ENCODE measurements at regions not wholly inside any gene's neighbourhood (a gene's known extent, or its start where the extent isn't known, plus 50 kb on each side); places are given as distances from the start of the nearest gene placed in this dataset.
"Not testable (repeated sequence)": the region's sequence is repeated elsewhere in the genome, so short reads cannot be mapped to it uniquely, and the experiment has no call there.

- DNase-seq: no peak
These were observed 161.1 kb downstream of the OR4M2 start for GRCh38 chr15:22241451-22241850.

GRCh38 chr15:22242311-22242710 is 162.0 kb downstream of the OR4M2 start:
- not testable (repeated sequence) for DNase-seq

GRCh38 chr15:22243440-22244130 is 163.3 kb downstream of the OR4M2 start:
- DNase-seq: no peak

GRCh38 chr15:22249511-22249910 is 169.2 kb downstream of the OR4M2 start:
- not testable (repeated sequence) for DNase-seq

GRCh38 chr15:22250501-22251290 is 170.4 kb downstream of the OR4M2 start:
- not testable (repeated sequence) for DNase-seq

GRCh38 chr15:22251422-22251821 is 171.1 kb downstream of the OR4M2 start:
- DNase-seq: no peak

- not testable (repeated sequence) for DNase-seq
These were observed 171.7 kb downstream of the OR4M2 start for GRCh38 chr15:22252047-22252446.

GRCh38 chr15:22252521-22252920 is 172.2 kb downstream of the OR4M2 start:
- not testable (repeated sequence) for DNase-seq

GRCh38 chr15:22253002-22253675 is 172.8 kb downstream of the OR4M2 start:
- DNase-seq: not testable (repeated sequence)

- DNase-seq: no peak
These were observed 173.5 kb downstream of the OR4M2 start for GRCh38 chr15:22253676-22254408.

- not testable (repeated sequence) for DNase-seq
These were observed 174.2 kb downstream of the OR4M2 start for GRCh38 chr15:22254409-22255045.

GRCh38 chr15:22255606-22256005 is 175.3 kb downstream of the OR4M2 start:
- DNase-seq: not testable (repeated sequence)

- DNase-seq: not testable (repeated sequence)
These were observed 176.2 kb downstream of the OR4M2 start for GRCh38 chr15:22256389-22257046.

- peak; percentile 43 for DNase-seq
These were observed 177.0 kb downstream of the OR4M2 start for GRCh38 chr15:22257047-22258008.

GRCh38 chr15:22258009-22258397 is 177.7 kb downstream of the OR4M2 start:
- DNase-seq: no peak

GRCh38 chr15:22258398-22259150 is 178.2 kb downstream of the OR4M2 start:
- DNase-seq: no peak

GRCh38 chr15:22259151-22259750 is 178.9 kb downstream of the OR4M2 start:
- not testable (repeated sequence) for DNase-seq

GRCh38 chr15:22259881-22260421 is 179.6 kb downstream of the OR4M2 start:
- no peak for DNase-seq

- DNase-seq: no peak
These were observed 182.3 kb downstream of the OR4M2 start for GRCh38 chr15:22262613-22263020.
